GM12878 (cell line): ENCODE measurements at regions not wholly inside any gene's neighbourhood (a gene's known extent, or its start where the extent isn't known, plus 50 kb on each side); places are given as distances from the start of the nearest gene placed in this dataset.

Source experiments
- ATAC-seq: fragments of 200-7000 bp; cut with Tn5 transposase; 3 replicates; pipeline ENCODE4 v1.9.1; 2020; ENCODE audit warnings: mild to moderate bottlenecking, moderate library complexity
- BruUV-seq: library from RNA; stranded (reverse); fragments of 400-500 nt; replicated peaks from 2 replicates; lab custom pipeline; 2021; lab: Mats Ljungman, UMichigan
- CTCF ChIA-PET: fragments of 300-600 bp; sonication (Branson Sonifier 250); formaldehyde crosslinking; extraction: SDS; loops from one replicate; lab custom pipeline; 2021; ENCODE audit warnings: inconsistent platforms; lab: Yijun Ruan, JAX
- POLR2A ChIA-PET: fragments of 350-600 bp; formaldehyde crosslinking; extraction: SDS; loops from one replicate; lab custom pipeline; 2021; ENCODE audit warnings: inconsistent platforms; lab: Charles Lee
- RAD21 ChIA-PET: fragments of 300-600 bp; sonication (Branson Sonifier 250); formaldehyde crosslinking; loops from one replicate; lab custom pipeline; 2023; ENCODE audit warnings: antibody characterized with exemption; ENCODE audit not compliant: unreplicated experiment; lab: Charles Lee
- SMC1A ChIA-PET: fragments of 300-600 bp; sonication (Branson Sonifier 250); formaldehyde crosslinking; loops from one replicate; lab custom pipeline; 2023; ENCODE audit not compliant: unreplicated experiment, uncharacterized antibody; lab: Charles Lee
- DNase-seq: peaks from one replicate; pipeline ENCODE4 v3.0.0-alpha.2; 2011; ENCODE audit warnings: low read depth, low spot score
- FAIRE-seq: peaks from 3 replicates; lab custom pipeline; 2011; peaks lifted over from hg19 to GRCh38; lab: Jason Lieb, UNC
- H2AFZ ChIP-seq: 2 replicates; pipeline ENCODE4 v1.6.0; 2011; ENCODE audit warnings: low read depth, low read length, control low read depth; ENCODE audit not compliant: control insufficient read depth
- H3K27ac ChIP-seq: 2 replicates; pipeline ENCODE4 v1.5.1; 2011; ENCODE audit warnings: control low read depth; ENCODE audit not compliant: control insufficient read depth, insufficient read depth
- H3K27me3 ChIP-seq, 2 experiments: replicated peaks in 1 of 2; 2 replicates each; pipeline versions ENCODE4 v1.6.0 to v1.6.1; 2011; ENCODE audit warnings: low read length in 1 of 2; ENCODE audit not compliant: control insufficient read depth in 2 of 2, insufficient read depth in 2 of 2
- H3K36me3 ChIP-seq, 2 experiments: 2 replicates each; pipeline ENCODE4 v1.5.1; 2011; ENCODE audit warnings: low read length in 1 of 2; ENCODE audit not compliant: control insufficient read depth in 2 of 2, insufficient read depth in 2 of 2
- H3K4me1 ChIP-seq: 2 replicates; pipeline ENCODE4 v1.6.1; 2011; ENCODE audit warnings: mild to moderate bottlenecking, low read length, moderate library complexity, mixed read lengths; ENCODE audit not compliant: control insufficient read depth, insufficient read depth
- H3K4me2 ChIP-seq: 2 replicates; pipeline ENCODE4 v1.6.0; 2011; ENCODE audit warnings: control low read depth; ENCODE audit not compliant: control insufficient read depth, insufficient read depth
- H3K4me3 ChIP-seq: fragments of 200-600 bp; sonication (generic); 2 replicates; pipeline ENCODE4 v1.5.1; 2016
- H3K79me2 ChIP-seq: 2 replicates; pipeline ENCODE4 v1.6.0; 2011; ENCODE audit warnings: low read length; ENCODE audit not compliant: control insufficient read depth, insufficient read depth
- H3K9ac ChIP-seq: 2 replicates; pipeline ENCODE4 v1.8.0; 2011; ENCODE audit warnings: low read length, control low read depth, mixed read lengths; ENCODE audit not compliant: control insufficient read depth, insufficient read depth
- H3K9me3 ChIP-seq: replicated peaks from 3 replicates; pipeline ENCODE4 v1.5.1; 2011; ENCODE audit warnings: mild to moderate bottlenecking, low read length; ENCODE audit not compliant: control insufficient read depth, insufficient read depth
- H4K20me1 ChIP-seq: 2 replicates; pipeline ENCODE4 v1.6.0; 2011; ENCODE audit not compliant: control insufficient read depth, insufficient read depth
- BACH1 ChIP-seq: fragments of 450-650 bp; IDR thresholded peaks from 2 replicates; pipeline ENCODE4 v1.6.1; 2017; ENCODE audit warnings: mild to moderate bottlenecking, borderline replicate concordance
- BHLHE40 ChIP-seq, 2 experiments: fragments of 450-650 bp in 1 of 2; IDR thresholded peaks; 2 replicates each; pipeline ENCODE4 v1.6.1; 2011 to 2017; ENCODE audit warnings: low read depth in 2 of 2, borderline replicate concordance in 1 of 2, improper control_type of control experiment in 1 of 2, low read length in 1 of 2, mild to moderate bottlenecking in 1 of 2
- E2F8 ChIP-seq: fragments of 450-650 bp; IDR thresholded peaks from 2 replicates; pipeline ENCODE4 v1.6.1; 2018; ENCODE audit warnings: mild to moderate bottlenecking, low read depth, moderate library complexity; ENCODE audit not compliant: partially characterized antibody
- HDGF ChIP-seq: fragments of 450-650 bp; IDR thresholded peaks from 2 replicates; pipeline ENCODE4 v1.6.1; 2016; ENCODE audit warnings: antibody characterized with exemption
- IRF3 ChIP-seq: fragments of 450-650 bp; IDR thresholded peaks from 2 replicates; pipeline ENCODE4 v1.6.1; 2014; ENCODE audit warnings: mild to moderate bottlenecking
- NR2C1 ChIP-seq: fragments of 450-650 bp; IDR thresholded peaks from 2 replicates; pipeline ENCODE4 v1.6.1; 2017; ENCODE audit warnings: antibody characterized with exemption, mild to moderate bottlenecking, moderate library complexity
- NR2C2 ChIP-seq: IDR thresholded peaks from 2 replicates; pipeline ENCODE4 v1.6.1; 2011; ENCODE audit warnings: borderline replicate concordance, low read depth; ENCODE audit not compliant: control insufficient read depth, insufficient read length
- NR2F1 ChIP-seq: fragments of 450-650 bp; conservative IDR thresholded peaks from 2 replicates; pipeline ENCODE4 v1.6.1; 2017; ENCODE audit warnings: mild to moderate bottlenecking
- RAD21 ChIP-seq: IDR thresholded peaks from 2 replicates; pipeline ENCODE4 v1.6.1; 2011; ENCODE audit warnings: mild to moderate bottlenecking, low read depth, low read length, moderate library complexity; ENCODE audit not compliant: insufficient read depth
- RAD51 ChIP-seq: fragments of 450-650 bp; IDR thresholded peaks from 2 replicates; pipeline ENCODE4 v1.6.1; 2016; ENCODE audit warnings: moderate library complexity, mild to moderate bottlenecking, inconsistent platforms
- RB1 ChIP-seq: fragments of 450-650 bp; formaldehyde crosslinking; IDR thresholded peaks from 2 replicates; pipeline ENCODE4 v1.6.1; 2017; ENCODE audit warnings: mild to moderate bottlenecking, borderline replicate concordance
- SMC3 ChIP-seq: IDR thresholded peaks from 2 replicates; pipeline ENCODE4 v1.6.1; 2011; ENCODE audit warnings: low read length, improper control_type of control experiment, borderline replicate concordance
- SREBF1 ChIP-seq: IDR thresholded peaks from 2 replicates; pipeline ENCODE4 v1.6.1; 2012; ENCODE audit warnings: mild to moderate bottlenecking, low read length
- WGBS: methylation state at CpG from one replicate; pipeline ENCODE4 v1.1.6; 2016; ENCODE audit warnings: low lambda C conversion rate; ENCODE audit not compliant: insufficient replicate concordance, insufficient coverage; ENCODE audit errors: missing lambda C conversion rate; 5-methylcytosine and 5-hydroxymethylcytosine counted together
- in situ Hi-C: fragments of 300-500 bp; cut with MboI; formaldehyde crosslinking; loops from 9 replicates; pipeline ENCODE4 v1.14.3; 2018; ENCODE audit warnings: mixed read lengths
- intact Hi-C: fragments of 100-400 bp; cut with micrococcal nuclease; formaldehyde crosslinking; loops from one replicate; pipeline ENCODE4 v1.14.2; 2022; ENCODE audit not compliant: unreplicated experiment
- TF ChIP-seq, protein P1 (sequence below): IDR thresholded peaks from 2 replicates; pipeline ENCODE4 v1.6.1; 2012; ENCODE audit warnings: low read depth, low read length, improper control_type of control experiment

- RAD21 ChIA-PET, result no interaction called here
- H3K27me3 ChIP-seq, result no peaks in the 10 kb centered on the region
- no peak overlapping the region for H3K4me3 ChIP-seq
- no peak for TF ChIP-seq BACH1
- TF ChIP-seq NR2C2, result no peak
- no peak for TF ChIP-seq RAD21
- no peak for TF ChIP-seq IRF3
- TF ChIP-seq RAD51, result no peak
- 33% methylated on average over 3 of the region's 3 CpGs for WGBS
- no peaks in the 10 kb centered on the region for H3K79me2 ChIP-seq
- no peak overlapping the region for H3K9ac ChIP-seq
- H3K4me1 ChIP-seq, result no peaks in the 10 kb centered on the region
- in situ Hi-C loops, result no loop called here
- no peak for DNase-seq
- no peak overlapping the region for H2AFZ ChIP-seq
- ATAC-seq, result no peak
- FAIRE-seq, result no peak
- H3K9me3 ChIP-seq, result no peaks in the 10 kb centered on the region
- H3K36me3 ChIP-seq, result no peaks in the 10 kb centered on the region
- H3K27ac ChIP-seq, result no peak overlapping the region
- BruUV-seq, result no TSS peak
- CTCF ChIA-PET, result no interaction called here
- no peak overlapping the region for H3K4me2 ChIP-seq
- SMC1A ChIA-PET, result no interaction called here
- intact Hi-C loops, result no loop called here
- H4K20me1 ChIP-seq, result no peaks in the 10 kb centered on the region
- POLR2A ChIA-PET, result no interaction called here
Measured at GRCh38 chr14:48140804-48141203, 465.4 kb upstream of the MDGA2 start.

DNA sequence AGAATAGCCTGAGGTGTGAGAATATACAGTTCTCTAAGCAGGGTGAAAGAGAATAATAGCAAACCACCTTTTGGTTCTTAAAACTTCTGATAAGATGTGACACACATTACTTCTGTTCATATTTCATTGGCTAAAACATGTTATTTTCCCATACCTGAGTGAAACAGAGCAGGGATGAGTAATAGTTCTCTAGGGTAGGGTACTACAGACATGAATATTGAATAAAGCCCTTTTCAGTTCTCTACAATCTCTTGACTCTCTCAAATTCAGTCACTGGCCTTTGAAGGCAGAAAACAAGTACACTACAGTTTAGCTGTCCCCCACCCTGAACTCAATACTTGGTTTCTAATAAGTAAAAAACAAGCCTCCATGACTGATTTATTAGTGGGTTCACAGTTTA is 454.1 kb upstream of the MDGA2 start:
- ATAC-seq, result no peak
- H3K36me3 ChIP-seq, result no peaks in the 10 kb centered on the region
- no peaks in the 10 kb centered on the region for H3K27me3 ChIP-seq
- no peak for DNase-seq
- H3K4me2 ChIP-seq, result no peak overlapping the region
- FAIRE-seq, result no peak
- H3K4me1 ChIP-seq, result no peaks in the 10 kb centered on the region
- no peaks in the 10 kb centered on the region for H3K79me2 ChIP-seq
- SMC1A ChIA-PET, result no interaction called here
- in situ Hi-C loops, result no loop called here
- RAD21 ChIA-PET, result no interaction called here
- POLR2A ChIA-PET, result no interaction called here
- no peaks in the 10 kb centered on the region for H4K20me1 ChIP-seq
- intact Hi-C loops, result no loop called here
- no peak overlapping the region for H3K27ac ChIP-seq
- no peak overlapping the region for H2AFZ ChIP-seq
- H3K4me3 ChIP-seq, result no peak overlapping the region
- CTCF ChIA-PET, result no interaction called here
- no peak overlapping the region for H3K9ac ChIP-seq
- BruUV-seq, result no TSS peak
- no peaks in the 10 kb centered on the region for H3K9me3 ChIP-seq
- TF ChIP-seq BHLHE40 (IDR thresholded peaks at IDR 0.05; ENCODE audit: borderline replicate concordance in 1 of 2, low read depth in 2 of 2, low read length in 1 of 2) (no peak), HDGF (no peak), NR2F1 (no peak), RB1 (no peak), SMC3 (no peak), NR2C1 (no peak), RAD21 (no peak), E2F8 (no peak), SREBF1 (no peak)
- TF ChIP-seq, protein P1, sequence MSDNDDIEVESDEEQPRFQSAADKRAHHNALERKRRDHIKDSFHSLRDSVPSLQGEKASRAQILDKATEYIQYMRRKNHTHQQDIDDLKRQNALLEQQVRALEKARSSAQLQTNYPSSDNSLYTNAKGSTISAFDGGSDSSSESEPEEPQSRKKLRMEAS, result no peak
